Activated CD4-positive, CD25-positive, alpha-beta regulatory T cell (primary cell): ENCODE measurements at regions not wholly inside any gene's neighbourhood (a gene's known extent, or its start where the extent isn't known, plus 50 kb on each side); places are given as distances from the start of the nearest gene placed in this dataset.

ENCODE experiments used
- DNase-seq, 4 experiments: peaks; one replicate each; lab custom pipeline; 2025; lab: John Stamatoyannopoulos, UW

GRCh38 chr4:4808086-4808485, 51.4 kb upstream of the MSX1 start:
- DNase-seq, result no peak

- no peak for DNase-seq
These were observed 53.6 kb upstream of the MSX1 start for GRCh38 chr4:4805887-4806286.

- DNase-seq, result no peak
These were observed 55.6 kb upstream of the MSX1 start for GRCh38 chr4:4803912-4804296.

- no peak for DNase-seq
These were observed 56.1 kb upstream of the MSX1 start for GRCh38 chr4:4803216-4803911.

- no peak for DNase-seq
These were observed 58.6 kb upstream of the MSX1 start for GRCh38 chr4:4800646-4801408.

- DNase-seq, result no peak
These were observed 65.0 kb upstream of the MSX1 start for GRCh38 chr4:4794421-4794820.

- no peak for DNase-seq
These were observed 67.0 kb upstream of the MSX1 start for GRCh38 chr4:4792466-4792865.

GRCh38 chr4:4791299-4792111, 68.0 kb upstream of the MSX1 start:
- no peak for DNase-seq

- no peak for DNase-seq
These were observed 70.0 kb upstream of the MSX1 start for GRCh38 chr4:4789462-4789861.

- DNase-seq, result no peak
These were observed 70.9 kb upstream of the MSX1 start for GRCh38 chr4:4788573-4788972.

GRCh38 chr4:4787421-4787820, 72.0 kb upstream of the MSX1 start:
- DNase-seq, result no peak

- DNase-seq, result no peak
These were observed 75.1 kb upstream of the MSX1 start for GRCh38 chr4:4784379-4784778.

- no peak for DNase-seq
These were observed 75.6 kb upstream of the MSX1 start for GRCh38 chr4:4783847-4784246.

GRCh38 chr4:4782969-4783368, 76.5 kb upstream of the MSX1 start:
- DNase-seq, result no peak

GRCh38 chr4:4781936-4782707, 77.3 kb upstream of the MSX1 start:
- no peak for DNase-seq

- DNase-seq, result no peak
These were observed 78.7 kb upstream of the MSX1 start for GRCh38 chr4:4780729-4781244.

- no peak for DNase-seq
These were observed 80.0 kb upstream of the MSX1 start for GRCh38 chr4:4779486-4779885.

- DNase-seq, result no peak
These were observed 80.4 kb upstream of the MSX1 start for GRCh38 chr4:4779054-4779453.

GRCh38 chr4:4778554-4778953, 80.9 kb upstream of the MSX1 start:
- DNase-seq, result no peak

GRCh38 chr4:4776934-4777333, 82.5 kb upstream of the MSX1 start:
- no peak for DNase-seq

GRCh38 chr4:4776335-4776734, 83.1 kb upstream of the MSX1 start:
- DNase-seq, result no peak

- DNase-seq, result no peak
These were observed 83.9 kb upstream of the MSX1 start for GRCh38 chr4:4775493-4776004.
